Ovary (tissue), 3 donors: ENCODE measurements at regions not wholly inside any gene's neighbourhood (a gene's known extent, or its start where the extent isn't known, plus 50 kb on each side); places are given as distances from the start of the nearest gene placed in this dataset.
"Not testable (repeated sequence)": the region's sequence is repeated elsewhere in the genome, so short reads cannot be mapped to it uniquely, and the experiment has no call there.

Experiments used
- POLR2A ChIP-seq: fragments of 450-650 bp; IDR thresholded peaks from one replicate; pipeline ENCODE4 v1.6.1; 2017; ENCODE audit warnings: antibody characterized with exemption, mild to moderate bottlenecking, moderate library complexity
- TF ChIP-seq, protein P1 (sequence below), 3 donors: fragments of 450-650 bp in 2 of 3; fragments of 200-600 bp in 1 of 3; IDR thresholded peaks; one replicate each; pipeline versions ENCODE4 v1.5.1 to v1.8.0; 2016 to 2022; ENCODE audit warnings: antibody characterized with exemption in 3 of 3, mild to moderate bottlenecking in 1 of 3
- donor health status: DM: no; HTN: no; CAD: no.

DNA sequence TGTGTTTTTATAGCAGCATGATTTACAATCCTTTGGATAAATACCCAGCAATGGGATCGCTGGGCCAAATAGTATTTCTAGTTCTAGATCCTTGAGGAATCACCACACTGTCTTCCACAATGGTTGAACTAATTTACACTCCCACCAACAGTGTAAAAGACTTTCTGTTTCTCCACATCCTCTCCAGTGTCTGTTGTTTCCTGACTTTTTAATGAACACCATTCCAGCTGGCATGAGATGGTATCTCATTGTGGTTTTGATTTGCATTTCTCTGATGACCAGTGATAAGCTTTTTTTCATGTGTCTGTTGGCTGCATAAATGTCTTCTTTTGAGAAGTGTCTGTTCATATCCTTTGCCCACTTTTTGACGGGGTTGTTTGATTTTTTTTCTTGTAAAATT, 209.5 kb upstream of the RASGRP1 start:
- TF ChIP-seq, protein P1, sequence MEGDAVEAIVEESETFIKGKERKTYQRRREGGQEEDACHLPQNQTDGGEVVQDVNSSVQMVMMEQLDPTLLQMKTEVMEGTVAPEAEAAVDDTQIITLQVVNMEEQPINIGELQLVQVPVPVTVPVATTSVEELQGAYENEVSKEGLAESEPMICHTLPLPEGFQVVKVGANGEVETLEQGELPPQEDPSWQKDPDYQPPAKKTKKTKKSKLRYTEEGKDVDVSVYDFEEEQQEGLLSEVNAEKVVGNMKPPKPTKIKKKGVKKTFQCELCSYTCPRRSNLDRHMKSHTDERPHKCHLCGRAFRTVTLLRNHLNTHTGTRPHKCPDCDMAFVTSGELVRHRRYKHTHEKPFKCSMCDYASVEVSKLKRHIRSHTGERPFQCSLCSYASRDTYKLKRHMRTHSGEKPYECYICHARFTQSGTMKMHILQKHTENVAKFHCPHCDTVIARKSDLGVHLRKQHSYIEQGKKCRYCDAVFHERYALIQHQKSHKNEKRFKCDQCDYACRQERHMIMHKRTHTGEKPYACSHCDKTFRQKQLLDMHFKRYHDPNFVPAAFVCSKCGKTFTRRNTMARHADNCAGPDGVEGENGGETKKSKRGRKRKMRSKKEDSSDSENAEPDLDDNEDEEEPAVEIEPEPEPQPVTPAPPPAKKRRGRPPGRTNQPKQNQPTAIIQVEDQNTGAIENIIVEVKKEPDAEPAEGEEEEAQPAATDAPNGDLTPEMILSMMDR (IDR thresholded peaks at IDR 0.05) = not testable (repeated sequence)
- not testable (repeated sequence) for TF ChIP-seq POLR2A
